A549 (cell line): ENCODE measurements at regions not wholly inside any gene's neighbourhood (a gene's known extent, or its start where the extent isn't known, plus 50 kb on each side); places are given as distances from the start of the nearest gene placed in this dataset.

Experiments used
- ATAC-seq, 2 experiments: fragments of 200-7000 bp in 1 of 2; fragments of >200 bp in 1 of 2; cut with Nextera tagmentation in 1 of 2; cut with Tn5 transposase in 1 of 2; 3 replicates each; pipeline versions ENCODE4 v1.8.0 to v1.9.1; 2018 to 2020; ENCODE audit warnings: mild to moderate bottlenecking in 1 of 2, moderate library complexity in 1 of 2
- CTCF ChIA-PET: fragments of 300-600 bp; sonication (Branson Sonifier 250); formaldehyde crosslinking; extraction: SDS; loops from one replicate; lab custom pipeline; 2021; ENCODE audit warnings: antibody characterized with exemption, inconsistent platforms; lab: Yijun Ruan, JAX
- POLR2A ChIA-PET: fragments of 350-600 bp; formaldehyde crosslinking; extraction: SDS; loops from one replicate; lab custom pipeline; 2021; ENCODE audit warnings: antibody characterized with exemption, inconsistent platforms; lab: Yijun Ruan, JAX
- DNase-seq, 2 experiments: peaks; one replicate each; pipeline versions ENCODE4 v3.0.0 to v3.0.0-alpha.2; 2011 to 2016; ENCODE audit warnings: low read depth in 1 of 2, low spot score in 1 of 2
- FAIRE-seq: peaks from 2 replicates; lab custom pipeline; 2011; peaks lifted over from hg19 to GRCh38; lab: Jason Lieb, UNC
- H3K27ac ChIP-seq, 2 experiments: fragments of >200 bp; sonication (Bioruptor Twin); formaldehyde crosslinking; 3 replicates each; pipeline ENCODE4 v1.5.1; 2016 to 2017
- H3K4me1 ChIP-seq: fragments of >200 bp; sonication (Bioruptor Twin); formaldehyde crosslinking; 3 replicates; pipeline ENCODE4 v1.6.1; 2016
- H3K4me2 ChIP-seq: fragments of >200 bp; sonication (Bioruptor Twin); formaldehyde crosslinking; 3 replicates; pipeline ENCODE4 v1.6.1; 2016
- H3K4me3 ChIP-seq: fragments of >200 bp; sonication (Bioruptor Twin); formaldehyde crosslinking; 3 replicates; pipeline ENCODE4 v1.5.1; 2016
- H3K9me3 ChIP-seq: fragments of >200 bp; sonication (Bioruptor Twin); formaldehyde crosslinking; 3 replicates; pipeline ENCODE4 v1.6.1; 2016
- CHD4 ChIP-seq: fragments of 200-600 bp; sonication (generic); IDR thresholded peaks from 2 replicates; pipeline ENCODE4 v1.6.1; 2016; ENCODE audit warnings: antibody characterized with exemption, mild to moderate bottlenecking, borderline replicate concordance
- FOSL2 ChIP-seq, 2 experiments: fragments of 450-650 bp in 1 of 2; fragments of >200 bp in 1 of 2; sonication (Bioruptor Twin) in 1 of 2; formaldehyde crosslinking; IDR thresholded peaks; 2 replicates each; pipeline versions ENCODE4 v1.5.0 to v1.6.1; 2016 to 2020; ENCODE audit warnings: mild to moderate bottlenecking in 1 of 2, moderate library complexity in 1 of 2
- HOXB13 ChIP-seq: fragments of 250-450 bp; sonication (Bioruptor Pico); IDR thresholded peaks from 2 replicates; pipeline ENCODE4 v1.5.0; 2020; ENCODE audit warnings: low read depth, mild to moderate bottlenecking, moderate library complexity
- KDM1A ChIP-seq: fragments of 200-600 bp; sonication (generic); IDR thresholded peaks from 2 replicates; pipeline ENCODE4 v1.6.1; 2016; ENCODE audit warnings: low read depth, mild to moderate bottlenecking
- MAZ ChIP-seq: fragments of 150-350 bp; IDR thresholded peaks from 2 replicates; pipeline ENCODE4 v1.6.1; 2014; ENCODE audit warnings: antibody characterized with exemption, low read depth, low read length, borderline replicate concordance
- POLR2A ChIP-seq: IDR thresholded peaks from 2 replicates; pipeline ENCODE4 v1.6.1; 2012; ENCODE audit warnings: mild to moderate bottlenecking, low read length
- POLR2AphosphoS2 ChIP-seq: conservative IDR thresholded peaks from 2 replicates; pipeline ENCODE4 v1.6.1; 2012; ENCODE audit warnings: low read length, improper control_type of control experiment, inconsistent platforms
- RAD21 ChIP-seq, 2 experiments: fragments of >200 bp in 1 of 2; sonication (Bioruptor Twin) in 1 of 2; formaldehyde crosslinking in 1 of 2; IDR thresholded peaks in 1 of 2; conservative IDR thresholded peaks in 1 of 2; 2 replicates in 1 of 2; 3 replicates in 1 of 2; pipeline ENCODE4 v1.6.1; 2012 to 2018; ENCODE audit warnings: inconsistent platforms in 1 of 2
- RARB ChIP-seq: fragments of 250-450 bp; sonication (Bioruptor Pico); IDR thresholded peaks from 2 replicates; pipeline ENCODE4 v1.8.0; 2021; ENCODE audit warnings: mild to moderate bottlenecking, moderate library complexity
- RCOR1 ChIP-seq: fragments of 150-350 bp; IDR thresholded peaks from 2 replicates; pipeline ENCODE4 v1.6.1; 2014; ENCODE audit warnings: antibody characterized with exemption, low read length, low read depth
- SMC3 ChIP-seq: fragments of >200 bp; sonication (Bioruptor Twin); formaldehyde crosslinking; IDR thresholded peaks from 3 replicates; pipeline ENCODE4 v1.6.1; 2018; ENCODE audit warnings: inconsistent platforms
- ZNF302 ChIP-seq: fragments of 250-450 bp; sonication (Bioruptor Pico); IDR thresholded peaks from 2 replicates; pipeline ENCODE4 v1.9.0; 2021; ENCODE audit warnings: inconsistent platforms, mild to moderate bottlenecking, moderate library complexity
- WGBS: methylation state at CpG from one replicate; pipeline ENCODE4 v1.1.6; 2017; ENCODE audit errors: missing lambda C conversion rate; 5-methylcytosine and 5-hydroxymethylcytosine counted together
- TF ChIP-seq, protein P1 (sequence below): fragments of >200 bp; sonication (Bioruptor Twin); formaldehyde crosslinking; IDR thresholded peaks from 3 replicates; pipeline ENCODE4 v1.5.1; 2016
- TF ChIP-seq, protein P2 (sequence below): fragments of 150-350 bp; IDR thresholded peaks from 2 replicates; pipeline ENCODE4 v1.6.1; 2014; ENCODE audit warnings: low read depth, mild to moderate bottlenecking, low read length
- TF ChIP-seq, protein P3 (sequence below): fragments of 200-600 bp; sonication (generic); IDR thresholded peaks from 2 replicates; pipeline ENCODE4 v1.6.1; 2016; ENCODE audit warnings: antibody characterized with exemption, mild to moderate bottlenecking, moderate library complexity

DNA sequence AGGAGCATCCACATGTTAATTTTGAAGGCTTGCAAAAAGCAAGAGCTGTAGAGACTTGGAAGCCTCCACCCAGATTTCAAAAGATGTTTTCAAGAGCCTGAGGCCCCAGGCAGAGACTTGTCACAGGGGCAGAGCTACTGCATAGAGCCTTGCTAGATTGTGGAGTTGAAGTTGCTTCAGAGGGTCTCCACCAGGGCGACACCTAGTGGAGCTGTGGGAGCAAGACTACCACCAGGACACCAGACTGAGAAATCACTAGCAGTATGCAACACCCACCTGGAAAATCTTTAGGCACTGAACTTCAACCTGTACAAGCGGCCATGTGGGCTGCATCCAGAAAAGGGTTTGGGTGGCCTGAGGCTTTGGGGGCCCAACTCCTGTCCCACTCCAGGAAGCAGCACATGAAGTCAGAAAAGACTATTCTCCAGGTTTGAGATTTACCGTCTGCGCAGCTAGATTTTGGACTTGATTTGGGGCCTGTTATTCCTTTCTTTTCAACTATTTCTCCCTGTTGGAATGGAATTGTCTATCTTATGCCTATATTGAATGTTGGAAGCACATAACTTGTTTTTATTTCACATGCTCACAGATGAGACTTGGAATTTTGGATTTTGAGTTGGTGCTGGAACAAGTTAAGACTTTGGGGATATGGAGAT lies 508.6 kb downstream of the FLRT2 start:
- Histone ChIP-seq H3K9me3 (no peaks in the 10 kb centered on the region), H3K4me2 (no peak overlapping the region), H3K4me3 (no peak overlapping the region), H3K4me1 (no peaks in the 10 kb centered on the region), H3K27ac (no peak overlapping the region)
- 46% methylated on average over 4 of the region's 4 CpGs for WGBS
- FAIRE-seq: no peak
- TF ChIP-seq POLR2AphosphoS2: no peak
- 0 out of 3 replicates have a peak, but pooled peaks have one; percentile 20 for TF ChIP-seq SMC3
- no peak for TF ChIP-seq CHD4
- TF ChIP-seq, protein P1, sequence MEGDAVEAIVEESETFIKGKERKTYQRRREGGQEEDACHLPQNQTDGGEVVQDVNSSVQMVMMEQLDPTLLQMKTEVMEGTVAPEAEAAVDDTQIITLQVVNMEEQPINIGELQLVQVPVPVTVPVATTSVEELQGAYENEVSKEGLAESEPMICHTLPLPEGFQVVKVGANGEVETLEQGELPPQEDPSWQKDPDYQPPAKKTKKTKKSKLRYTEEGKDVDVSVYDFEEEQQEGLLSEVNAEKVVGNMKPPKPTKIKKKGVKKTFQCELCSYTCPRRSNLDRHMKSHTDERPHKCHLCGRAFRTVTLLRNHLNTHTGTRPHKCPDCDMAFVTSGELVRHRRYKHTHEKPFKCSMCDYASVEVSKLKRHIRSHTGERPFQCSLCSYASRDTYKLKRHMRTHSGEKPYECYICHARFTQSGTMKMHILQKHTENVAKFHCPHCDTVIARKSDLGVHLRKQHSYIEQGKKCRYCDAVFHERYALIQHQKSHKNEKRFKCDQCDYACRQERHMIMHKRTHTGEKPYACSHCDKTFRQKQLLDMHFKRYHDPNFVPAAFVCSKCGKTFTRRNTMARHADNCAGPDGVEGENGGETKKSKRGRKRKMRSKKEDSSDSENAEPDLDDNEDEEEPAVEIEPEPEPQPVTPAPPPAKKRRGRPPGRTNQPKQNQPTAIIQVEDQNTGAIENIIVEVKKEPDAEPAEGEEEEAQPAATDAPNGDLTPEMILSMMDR: peak; percentile 20; the same call in 1 of the 3 replicates
- peak; percentile 14 to 27; a peak in 1 of 5 replicates for TF ChIP-seq RAD21 (conservative IDR thresholded peaks at IDR 0.05 in 1 of 2, IDR thresholded peaks at IDR 0.05 in 1 of 2)
- no peak for TF ChIP-seq FOSL2 (IDR thresholded peaks at IDR 0.05)
- TF ChIP-seq FOSL2 (CRISPR knock-in tag; IDR thresholded peaks at IDR 0.05): no peak
- TF ChIP-seq RARB (CRISPR knock-in tag): no peak
- ChIA-PET CTCF (interaction anchor here (0.7 to 1.3 kb wide), 2 partner anchors 9 to 14 kb away, joined by 3 read pairs; no protein-coding TSS in a partner anchor), POLR2A (no interaction called here)
- ATAC-seq: peak in 1 of 2 experiments; percentile 83; a peak in 3 of 6 replicates
- DNase-seq: peak; percentile 9 to 41

DNA sequence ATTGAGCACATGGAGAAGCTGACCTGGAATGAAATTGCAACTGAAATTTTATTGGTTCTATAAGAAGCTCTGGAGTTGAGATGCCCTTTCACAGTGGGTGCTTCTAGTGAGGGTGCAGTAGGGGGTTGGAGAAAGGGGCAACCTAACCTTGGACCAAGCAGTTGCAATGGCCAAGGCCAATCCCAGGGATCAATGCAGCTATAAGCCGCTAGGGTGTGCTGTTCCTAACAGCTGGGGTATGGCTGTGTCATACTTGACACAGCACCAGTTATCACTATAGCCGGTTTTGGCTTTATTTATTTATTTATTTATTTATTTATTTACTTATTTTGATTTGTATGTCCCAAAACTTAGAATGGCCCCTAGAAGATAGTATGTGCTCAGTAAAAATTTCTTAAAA lies 505.9 kb downstream of the FLRT2 start:
- H3K27ac ChIP-seq: no peak overlapping the region
- H3K4me3 ChIP-seq: no peak overlapping the region
- peak in 1 of 2 experiments; percentile 75; a peak in 4 of 6 replicates for ATAC-seq
- H3K4me2 ChIP-seq: no peak overlapping the region
- POLR2A ChIA-PET: no interaction called here
- no peaks in the 10 kb centered on the region for H3K9me3 ChIP-seq
- no peak for TF ChIP-seq HOXB13
- TF ChIP-seq, protein P2, sequence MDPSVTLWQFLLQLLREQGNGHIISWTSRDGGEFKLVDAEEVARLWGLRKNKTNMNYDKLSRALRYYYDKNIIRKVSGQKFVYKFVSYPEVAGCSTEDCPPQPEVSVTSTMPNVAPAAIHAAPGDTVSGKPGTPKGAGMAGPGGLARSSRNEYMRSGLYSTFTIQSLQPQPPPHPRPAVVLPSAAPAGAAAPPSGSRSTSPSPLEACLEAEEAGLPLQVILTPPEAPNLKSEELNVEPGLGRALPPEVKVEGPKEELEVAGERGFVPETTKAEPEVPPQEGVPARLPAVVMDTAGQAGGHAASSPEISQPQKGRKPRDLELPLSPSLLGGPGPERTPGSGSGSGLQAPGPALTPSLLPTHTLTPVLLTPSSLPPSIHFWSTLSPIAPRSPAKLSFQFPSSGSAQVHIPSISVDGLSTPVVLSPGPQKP: no peak
- DNase-seq: peak in 1 of 2 experiments; percentile 31
- no peak for FAIRE-seq
- 0% methylated on average over 2 of the region's 2 CpGs for WGBS
- no peaks in the 10 kb centered on the region for H3K4me1 ChIP-seq
- CTCF ChIA-PET: interaction anchor here (1.7 kb wide), 1 partner anchor 21 kb away, joined by 4 read pairs; no protein-coding TSS in a partner anchor

DNA sequence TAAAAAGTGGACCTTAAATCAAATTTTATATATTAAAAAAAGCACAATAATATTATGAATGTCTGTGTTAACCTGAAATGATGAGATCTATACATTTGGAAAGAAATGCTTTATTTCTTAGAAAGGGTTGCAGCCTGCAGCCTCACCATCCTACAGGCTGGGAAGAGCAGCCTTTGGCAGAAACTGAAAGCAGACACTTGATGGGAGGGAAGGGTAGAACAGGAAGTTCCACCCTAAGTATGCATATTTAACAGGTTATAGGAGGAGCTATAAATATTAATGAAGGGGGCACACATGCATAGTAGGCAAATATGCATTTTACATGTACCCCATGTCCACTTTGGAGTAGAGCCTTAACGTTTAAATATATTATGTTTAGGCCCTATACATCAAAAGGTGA lies 498.0 kb downstream of the FLRT2 start:
- Histone ChIP-seq H3K27ac (no peak overlapping the region), H3K9me3 (no peaks in the 10 kb centered on the region), H3K4me1 (no peaks in the 10 kb centered on the region), H3K4me2 (no peak overlapping the region), H3K4me3 (no peak overlapping the region)
- no peak for FAIRE-seq
- DNase-seq: no peak
- TF ChIP-seq ZNF302: no peak
- TF ChIP-seq KDM1A: no peak
- TF ChIP-seq, protein P3, sequence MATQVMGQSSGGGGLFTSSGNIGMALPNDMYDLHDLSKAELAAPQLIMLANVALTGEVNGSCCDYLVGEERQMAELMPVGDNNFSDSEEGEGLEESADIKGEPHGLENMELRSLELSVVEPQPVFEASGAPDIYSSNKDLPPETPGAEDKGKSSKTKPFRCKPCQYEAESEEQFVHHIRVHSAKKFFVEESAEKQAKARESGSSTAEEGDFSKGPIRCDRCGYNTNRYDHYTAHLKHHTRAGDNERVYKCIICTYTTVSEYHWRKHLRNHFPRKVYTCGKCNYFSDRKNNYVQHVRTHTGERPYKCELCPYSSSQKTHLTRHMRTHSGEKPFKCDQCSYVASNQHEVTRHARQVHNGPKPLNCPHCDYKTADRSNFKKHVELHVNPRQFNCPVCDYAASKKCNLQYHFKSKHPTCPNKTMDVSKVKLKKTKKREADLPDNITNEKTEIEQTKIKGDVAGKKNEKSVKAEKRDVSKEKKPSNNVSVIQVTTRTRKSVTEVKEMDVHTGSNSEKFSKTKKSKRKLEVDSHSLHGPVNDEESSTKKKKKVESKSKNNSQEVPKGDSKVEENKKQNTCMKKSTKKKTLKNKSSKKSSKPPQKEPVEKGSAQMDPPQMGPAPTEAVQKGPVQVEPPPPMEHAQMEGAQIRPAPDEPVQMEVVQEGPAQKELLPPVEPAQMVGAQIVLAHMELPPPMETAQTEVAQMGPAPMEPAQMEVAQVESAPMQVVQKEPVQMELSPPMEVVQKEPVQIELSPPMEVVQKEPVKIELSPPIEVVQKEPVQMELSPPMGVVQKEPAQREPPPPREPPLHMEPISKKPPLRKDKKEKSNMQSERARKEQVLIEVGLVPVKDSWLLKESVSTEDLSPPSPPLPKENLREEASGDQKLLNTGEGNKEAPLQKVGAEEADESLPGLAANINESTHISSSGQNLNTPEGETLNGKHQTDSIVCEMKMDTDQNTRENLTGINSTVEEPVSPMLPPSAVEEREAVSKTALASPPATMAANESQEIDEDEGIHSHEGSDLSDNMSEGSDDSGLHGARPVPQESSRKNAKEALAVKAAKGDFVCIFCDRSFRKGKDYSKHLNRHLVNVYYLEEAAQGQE: no peak
- no peak for TF ChIP-seq POLR2A
- no peak for TF ChIP-seq RCOR1
- no peak for TF ChIP-seq SMC3
- no peak for TF ChIP-seq MAZ
- POLR2A ChIA-PET: no interaction called here
- WGBS: 5% methylated on average over 1 of the region's 1 CpG
- ATAC-seq: no peak
- CTCF ChIA-PET: no interaction called here
